ENCODE measurements at regions not wholly inside any gene's neighbourhood (a gene's known extent, or its start where the extent isn't known, plus 50 kb on each side); places are given as distances from the start of the nearest gene placed in this dataset.
"Not testable (repeated sequence)": the region's sequence is repeated elsewhere in the genome, so short reads cannot be mapped to it uniquely, and the experiment has no call there.

DNA sequence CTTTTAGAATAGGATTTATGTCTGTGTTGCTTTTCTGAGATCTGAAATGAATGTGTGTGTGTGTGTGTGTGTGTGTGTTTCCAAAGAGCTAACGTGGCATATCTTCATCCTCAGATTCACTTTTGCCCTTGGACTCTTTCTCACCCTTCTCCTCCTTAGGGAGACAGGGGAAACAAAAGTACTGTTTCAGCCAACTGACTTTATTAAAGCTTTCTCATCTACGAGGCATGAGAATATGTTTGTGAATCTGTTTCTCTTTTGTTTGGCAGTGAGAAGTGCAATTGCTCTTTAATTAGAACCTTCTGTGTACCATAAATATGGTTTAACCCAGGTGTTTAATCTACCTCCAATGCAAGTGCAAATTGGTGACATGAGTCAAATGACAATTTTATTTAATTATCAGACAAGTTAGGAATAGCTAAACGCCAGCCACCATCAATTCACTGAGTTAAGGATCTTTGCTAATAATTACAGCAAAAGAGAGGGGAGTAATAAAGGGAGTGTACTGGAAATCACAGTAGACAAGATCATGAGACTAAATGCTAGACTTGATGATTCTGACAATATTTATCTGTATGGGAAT is 186.4 kb upstream of the COL3A1 start:
- no peaks in the 10 kb centered on the region for H3K36me3 ChIP-seq (replicated peaks; ENCODE audit: control insufficient read depth, insufficient read depth, low read length)
- no peaks in the 10 kb centered on the region for H3K27me3 ChIP-seq (ENCODE audit: control insufficient read depth, insufficient read depth, low read length)
- DNase-seq = no peak
- H3K4me3 ChIP-seq (ENCODE audit: insufficient read depth, low read depth, low read length) = no peak overlapping the region

DNA sequence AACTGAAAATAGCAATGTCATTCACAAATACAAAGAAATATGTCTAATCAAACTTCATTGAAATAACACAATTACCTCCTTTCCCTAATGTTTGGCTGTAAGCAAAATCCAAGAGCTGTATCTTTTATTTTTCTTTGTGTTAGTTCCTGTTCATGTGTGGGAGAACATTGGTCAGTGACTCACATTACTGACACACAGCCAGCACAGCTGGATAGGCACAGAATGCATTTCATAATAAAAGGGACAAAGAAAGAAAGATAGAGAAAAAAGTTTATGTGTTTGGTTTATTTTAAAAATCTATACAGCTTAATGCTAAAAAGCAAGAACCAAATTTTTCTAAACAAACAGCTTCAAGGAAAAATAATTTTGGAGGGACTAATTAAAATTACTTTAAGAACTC is 185.6 kb upstream of the COL3A1 start:
- DNase-seq = no peak

DNA sequence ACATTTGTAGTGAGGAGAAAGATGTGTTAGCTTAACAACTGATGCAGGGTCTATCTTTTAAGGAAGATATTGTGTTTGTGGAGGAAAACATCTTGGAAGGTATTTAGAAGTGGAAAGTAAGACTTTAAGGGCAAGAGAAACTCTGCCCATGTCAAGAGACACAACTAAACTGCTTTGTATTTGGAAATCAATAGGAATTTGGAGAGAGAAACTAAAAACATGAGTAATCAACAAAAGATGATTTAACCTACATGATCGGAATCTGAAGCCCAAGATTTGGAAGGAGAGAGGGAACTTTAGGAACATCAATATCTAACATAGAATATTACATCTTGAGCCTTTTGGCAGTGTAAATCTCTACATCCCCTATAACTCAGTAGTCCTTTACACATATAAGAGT is 184.2 kb upstream of the COL3A1 start:
- no peak for DNase-seq
- Histone ChIP-seq H3K4me3 (ENCODE audit: insufficient read depth, low read depth, low read length) (no peak overlapping the region), H3K27me3 (ENCODE audit: control insufficient read depth, insufficient read depth, low read length) (no peaks in the 10 kb centered on the region), H3K36me3 (replicated peaks; ENCODE audit: control insufficient read depth, insufficient read depth, low read length) (no peaks in the 10 kb centered on the region)

More for the DNA sequence above, 185.6 kb upstream of the COL3A1 start:
- no peak overlapping the region for H3K4me3 ChIP-seq (ENCODE audit: insufficient read depth, low read depth, low read length)
- no peaks in the 10 kb centered on the region for H3K27me3 ChIP-seq (ENCODE audit: control insufficient read depth, insufficient read depth, low read length)
- H3K36me3 ChIP-seq (replicated peaks; ENCODE audit: control insufficient read depth, insufficient read depth, low read length) = no peaks in the 10 kb centered on the region

DNA sequence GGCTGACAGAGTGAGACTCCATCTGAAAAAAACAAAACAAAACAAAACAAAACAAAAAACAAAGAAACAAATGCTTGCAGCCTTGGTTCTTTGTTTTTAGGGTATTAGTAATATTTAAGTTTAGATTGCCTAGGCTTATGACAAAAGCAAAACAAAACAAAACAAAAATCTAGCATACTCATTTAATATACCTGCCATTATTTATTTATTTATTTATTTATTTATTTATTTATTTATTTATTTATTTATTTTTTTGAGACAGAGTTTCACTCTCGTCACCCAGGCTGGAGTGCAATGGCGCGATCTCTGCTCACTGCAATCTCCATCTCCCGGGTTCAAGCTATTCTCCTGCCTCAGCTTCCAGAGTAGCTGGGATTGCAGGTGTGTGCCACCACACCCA is 179.7 kb upstream of the COL3A1 start:
- not testable (repeated sequence) for H3K27me3 ChIP-seq (ENCODE audit: control insufficient read depth, insufficient read depth, low read length); H3K36me3 ChIP-seq (replicated peaks; ENCODE audit: control insufficient read depth, insufficient read depth, low read length); DNase-seq; H3K4me3 ChIP-seq (ENCODE audit: insufficient read depth, low read depth, low read length)

DNA sequence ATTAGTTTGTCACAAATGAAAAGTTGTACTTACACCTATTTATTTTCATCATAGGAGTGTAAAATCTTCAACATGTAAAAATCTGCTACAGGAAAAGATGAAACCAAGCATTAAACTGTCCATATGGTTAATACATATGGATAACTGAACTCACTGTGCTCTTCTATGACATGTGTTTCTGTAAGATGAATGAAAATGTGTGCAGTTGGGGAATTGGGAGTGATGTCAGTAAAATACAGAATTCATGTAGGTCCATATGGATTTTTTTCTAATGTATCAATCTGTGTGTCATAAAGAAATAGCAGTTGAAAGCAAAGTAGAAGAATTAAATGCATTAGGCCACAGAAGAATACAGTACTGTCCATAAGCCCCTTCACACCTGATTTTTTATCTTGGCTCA is 178.4 kb upstream of the COL3A1 start:
- no peaks in the 10 kb centered on the region for H3K36me3 ChIP-seq (replicated peaks; ENCODE audit: control insufficient read depth, insufficient read depth, low read length)
- no peak for DNase-seq
- H3K27me3 ChIP-seq (ENCODE audit: control insufficient read depth, insufficient read depth, low read length) = no peaks in the 10 kb centered on the region
- no peak overlapping the region for H3K4me3 ChIP-seq (ENCODE audit: insufficient read depth, low read depth, low read length)

DNA sequence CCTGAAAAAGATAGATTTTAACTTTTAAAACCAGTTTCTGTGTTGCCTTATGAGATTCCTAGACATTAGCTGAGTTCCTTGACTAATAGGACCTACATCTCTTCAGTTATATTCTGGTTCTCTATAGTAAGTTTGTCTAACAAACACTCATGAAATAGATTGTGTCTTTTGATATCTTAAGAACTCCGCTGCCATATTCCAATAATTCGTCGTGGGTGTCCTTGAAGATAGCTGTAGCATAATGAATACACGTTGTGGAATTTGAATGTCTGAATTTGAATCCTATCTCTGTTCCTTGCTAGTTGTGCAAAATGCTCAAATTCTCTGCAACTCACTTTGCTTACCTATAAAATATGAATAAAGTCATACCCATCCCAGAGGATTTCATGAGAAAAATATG is 176.8 kb upstream of the COL3A1 start:
- no peaks in the 10 kb centered on the region for H3K27me3 ChIP-seq (ENCODE audit: control insufficient read depth, insufficient read depth, low read length)
- no peak overlapping the region for H3K4me3 ChIP-seq (ENCODE audit: insufficient read depth, low read depth, low read length)
- DNase-seq = no peak
- H3K36me3 ChIP-seq (replicated peaks; ENCODE audit: control insufficient read depth, insufficient read depth, low read length) = no peaks in the 10 kb centered on the region

DNA sequence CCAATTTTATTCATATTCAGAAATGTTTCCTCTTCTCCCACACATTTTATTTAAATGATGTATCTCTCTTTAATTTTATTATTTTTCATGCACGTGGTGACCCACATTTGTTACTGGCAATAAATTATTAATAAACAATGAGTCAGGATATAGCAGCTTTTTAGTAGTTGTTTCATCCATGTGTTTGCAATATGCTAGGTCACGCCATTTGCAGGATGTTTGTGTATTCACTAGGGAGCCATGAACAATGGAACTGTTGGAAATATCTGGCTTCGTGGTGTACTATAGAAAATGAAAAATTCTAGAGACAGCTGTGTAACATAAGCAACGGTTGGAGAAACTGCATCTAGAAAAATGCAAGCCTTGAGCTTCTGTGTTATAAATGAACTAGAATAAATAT is 176.0 kb upstream of the COL3A1 start:
- Histone ChIP-seq H3K27me3 (ENCODE audit: control insufficient read depth, insufficient read depth, low read length) (no peaks in the 10 kb centered on the region), H3K36me3 (replicated peaks; ENCODE audit: control insufficient read depth, insufficient read depth, low read length) (no peaks in the 10 kb centered on the region), H3K4me3 (ENCODE audit: insufficient read depth, low read depth, low read length) (no peak overlapping the region)
- DNase-seq = no peak

DNA sequence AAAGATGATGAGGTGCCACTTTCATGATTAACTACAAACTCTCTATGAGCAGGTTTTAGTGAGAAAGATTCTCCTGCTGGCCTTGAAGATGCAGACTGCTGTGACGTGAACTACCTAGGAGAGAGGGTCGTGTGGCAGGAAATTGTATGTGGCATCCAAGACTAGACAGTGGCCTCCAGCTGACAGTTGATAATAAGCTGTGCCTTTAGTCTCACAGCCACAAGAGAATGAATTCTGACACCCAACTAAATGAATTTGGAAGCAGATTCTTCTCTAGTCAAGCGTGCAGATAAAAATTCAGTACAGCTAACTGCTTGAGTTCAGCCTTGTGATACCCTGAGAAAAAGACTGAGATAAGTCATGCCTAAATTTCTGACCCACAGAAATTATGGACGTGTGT is 169.0 kb upstream of the COL3A1 start:
- H3K27me3 ChIP-seq (ENCODE audit: control insufficient read depth, insufficient read depth, low read length) = no peaks in the 10 kb centered on the region
- no peaks in the 10 kb centered on the region for H3K36me3 ChIP-seq (replicated peaks; ENCODE audit: control insufficient read depth, insufficient read depth, low read length)
- H3K4me3 ChIP-seq (ENCODE audit: insufficient read depth, low read depth, low read length) = no peak overlapping the region
- no peak for DNase-seq

DNA sequence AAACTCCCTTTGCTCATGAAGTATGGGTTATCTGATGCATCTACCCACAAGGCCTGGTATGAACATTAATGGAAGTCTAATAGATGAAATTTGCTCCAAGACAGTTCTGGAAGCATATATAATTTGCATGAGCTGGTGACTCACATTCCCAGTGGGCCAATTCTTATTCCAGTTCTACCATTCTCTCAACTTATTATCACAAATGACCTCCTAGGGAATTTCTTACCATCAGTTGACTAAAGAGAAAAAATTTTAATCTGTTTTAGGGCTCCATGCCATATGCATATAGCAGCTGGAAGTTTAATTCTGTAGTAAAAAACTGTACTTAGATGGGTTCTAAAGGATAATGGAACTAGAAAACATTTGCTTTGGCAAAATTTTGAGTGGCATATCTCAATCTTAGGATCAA is 165.2 kb upstream of the COL3A1 start:
- Histone ChIP-seq H3K27me3 (ENCODE audit: control insufficient read depth, insufficient read depth, low read length) (no peaks in the 10 kb centered on the region), H3K4me3 (ENCODE audit: insufficient read depth, low read depth, low read length) (no peak overlapping the region), H3K36me3 (replicated peaks; ENCODE audit: control insufficient read depth, insufficient read depth, low read length) (no peaks in the 10 kb centered on the region)
- no peak for DNase-seq

DNA sequence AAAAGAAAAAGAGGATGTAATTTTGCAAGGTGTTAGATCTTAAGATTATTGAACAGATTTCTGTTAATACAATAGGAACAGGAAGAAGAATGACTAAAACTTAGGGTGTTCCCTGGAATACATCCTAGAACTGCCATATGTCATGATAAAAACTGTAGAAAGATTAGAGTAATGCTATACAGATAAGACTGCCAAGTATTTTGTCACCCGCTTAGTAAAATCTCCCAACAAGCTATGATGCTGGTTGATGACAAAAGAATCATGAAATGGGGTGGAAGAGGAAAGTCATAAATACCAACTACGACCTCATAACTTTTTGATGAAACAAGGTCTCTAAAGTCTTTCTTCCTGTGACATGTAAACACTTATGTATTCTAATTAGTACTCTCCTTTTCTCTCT is 163.6 kb upstream of the COL3A1 start:
- DNase-seq = no peak
- Histone ChIP-seq H3K4me3 (ENCODE audit: insufficient read depth, low read depth, low read length) (no peak overlapping the region), H3K36me3 (replicated peaks; ENCODE audit: control insufficient read depth, insufficient read depth, low read length) (no peaks in the 10 kb centered on the region), H3K27me3 (ENCODE audit: control insufficient read depth, insufficient read depth, low read length) (no peaks in the 10 kb centered on the region)

DNA sequence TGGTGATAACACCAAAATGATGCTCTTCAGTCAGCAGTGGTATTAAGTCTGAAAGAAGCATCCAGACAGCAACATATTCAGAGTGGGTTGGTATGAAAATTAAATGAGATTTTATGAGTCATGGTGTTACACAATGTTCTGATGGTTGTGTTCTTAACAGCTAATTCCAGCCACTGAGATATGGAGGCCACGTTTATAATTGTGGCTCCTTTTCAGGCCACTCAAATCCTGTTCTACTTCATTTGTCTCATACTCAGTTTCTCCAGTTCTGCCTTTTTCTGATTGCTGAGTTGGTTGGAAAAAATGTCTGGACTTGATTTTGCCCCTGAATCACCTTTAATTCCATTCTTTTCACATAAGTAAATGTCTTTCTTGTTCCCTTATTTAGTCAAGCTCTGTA is 162.7 kb upstream of the COL3A1 start:
- no peak overlapping the region for H3K4me3 ChIP-seq (ENCODE audit: insufficient read depth, low read depth, low read length)
- no peaks in the 10 kb centered on the region for H3K27me3 ChIP-seq (ENCODE audit: control insufficient read depth, insufficient read depth, low read length)
- H3K36me3 ChIP-seq (replicated peaks; ENCODE audit: control insufficient read depth, insufficient read depth, low read length) = no peaks in the 10 kb centered on the region
- no peak for DNase-seq

DNA sequence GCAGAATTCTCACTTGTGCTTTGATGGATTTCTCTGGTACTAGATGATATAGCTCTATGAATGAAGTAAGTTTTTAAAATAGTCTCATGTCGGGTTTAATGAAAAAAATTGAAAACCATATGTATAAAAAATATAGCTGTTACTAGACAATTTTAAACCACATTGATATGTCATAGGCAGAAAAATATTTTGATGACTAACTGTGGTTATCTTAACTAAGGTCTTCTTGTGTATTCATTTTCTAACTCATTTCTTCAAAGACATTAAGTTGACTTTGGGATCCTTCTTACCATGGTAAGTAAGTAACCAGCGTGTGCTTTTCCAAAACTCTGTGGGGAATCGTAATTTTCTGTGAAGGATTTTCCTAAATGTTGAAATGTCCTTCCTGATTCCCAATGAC is 160.9 kb upstream of the COL3A1 start:
- Histone ChIP-seq H3K4me3 (ENCODE audit: insufficient read depth, low read depth, low read length) (no peak overlapping the region), H3K36me3 (replicated peaks; ENCODE audit: control insufficient read depth, insufficient read depth, low read length) (no peaks in the 10 kb centered on the region), H3K27me3 (ENCODE audit: control insufficient read depth, insufficient read depth, low read length) (no peaks in the 10 kb centered on the region)
- DNase-seq = no peak

DNA sequence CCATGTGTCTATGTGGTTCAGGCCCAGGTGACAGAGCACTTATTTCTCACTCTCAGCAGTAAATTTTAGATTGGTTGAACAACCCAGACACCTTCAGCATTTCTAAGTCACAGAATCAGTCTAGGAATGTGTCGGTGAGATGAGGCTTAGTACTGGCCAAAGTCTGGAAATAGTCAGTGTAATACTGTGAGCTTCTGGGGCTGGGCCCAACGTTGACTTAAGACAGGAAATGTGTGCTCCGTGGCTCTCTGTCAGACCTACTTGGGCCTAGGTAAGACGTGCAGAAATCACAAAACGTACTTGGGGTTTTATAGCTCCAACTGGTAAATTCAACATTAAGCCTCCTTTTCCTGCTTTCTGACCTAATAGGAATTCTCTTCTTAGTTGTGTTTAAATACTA is 160.3 kb upstream of the COL3A1 start:
- no peak overlapping the region for H3K4me3 ChIP-seq (ENCODE audit: insufficient read depth, low read depth, low read length)
- H3K27me3 ChIP-seq (ENCODE audit: control insufficient read depth, insufficient read depth, low read length) = no peaks in the 10 kb centered on the region
- DNase-seq = no peak
- no peaks in the 10 kb centered on the region for H3K36me3 ChIP-seq (replicated peaks; ENCODE audit: control insufficient read depth, insufficient read depth, low read length)

DNA sequence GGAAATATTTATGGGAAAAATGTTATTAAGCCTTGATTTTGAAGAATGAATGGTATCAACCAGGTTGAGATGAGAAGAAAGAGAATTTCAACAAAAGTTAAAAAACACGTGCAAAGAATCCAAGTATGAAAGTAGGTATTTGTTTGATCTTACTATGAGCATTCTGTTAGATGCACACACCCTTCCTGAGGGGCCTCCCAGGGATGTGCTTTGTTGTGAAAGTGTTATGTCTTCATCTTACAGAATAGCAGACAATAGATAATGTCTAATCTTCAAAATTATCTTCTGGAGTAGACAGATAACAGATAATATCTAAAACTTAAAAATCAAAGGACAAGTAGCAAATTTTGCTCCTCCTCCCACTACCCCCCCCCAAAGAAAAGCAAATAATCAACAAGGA is 155.2 kb upstream of the COL3A1 start:
- no peak for DNase-seq
- H3K27me3 ChIP-seq (ENCODE audit: control insufficient read depth, insufficient read depth, low read length) = no peaks in the 10 kb centered on the region
- H3K4me3 ChIP-seq (ENCODE audit: insufficient read depth, low read depth, low read length) = no peak overlapping the region
- H3K36me3 ChIP-seq (replicated peaks; ENCODE audit: control insufficient read depth, insufficient read depth, low read length) = no peaks in the 10 kb centered on the region

DNA sequence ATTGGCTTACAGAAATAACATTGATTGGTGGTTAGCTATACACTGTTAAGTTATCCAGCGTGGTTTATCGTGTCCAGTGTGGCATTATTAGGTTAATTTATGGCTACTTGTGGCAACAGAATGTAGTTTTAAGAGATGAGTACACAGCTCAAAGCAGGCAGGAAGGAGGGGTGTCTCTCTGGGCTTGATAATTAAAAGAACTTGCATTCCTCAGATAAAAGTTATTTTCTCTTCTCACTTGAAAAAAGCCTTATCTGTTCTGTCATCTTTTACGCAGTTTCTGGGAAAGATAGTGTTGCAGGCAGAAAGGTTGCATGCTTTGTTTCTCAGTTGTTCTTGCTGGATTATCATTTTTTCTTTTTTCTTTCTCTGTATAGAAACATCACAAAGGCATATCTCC is 154.4 kb upstream of the COL3A1 start:
- H3K27me3 ChIP-seq (ENCODE audit: control insufficient read depth, insufficient read depth, low read length) = no peaks in the 10 kb centered on the region
- H3K4me3 ChIP-seq (ENCODE audit: insufficient read depth, low read depth, low read length) = no peak overlapping the region
- no peak for DNase-seq

DNA sequence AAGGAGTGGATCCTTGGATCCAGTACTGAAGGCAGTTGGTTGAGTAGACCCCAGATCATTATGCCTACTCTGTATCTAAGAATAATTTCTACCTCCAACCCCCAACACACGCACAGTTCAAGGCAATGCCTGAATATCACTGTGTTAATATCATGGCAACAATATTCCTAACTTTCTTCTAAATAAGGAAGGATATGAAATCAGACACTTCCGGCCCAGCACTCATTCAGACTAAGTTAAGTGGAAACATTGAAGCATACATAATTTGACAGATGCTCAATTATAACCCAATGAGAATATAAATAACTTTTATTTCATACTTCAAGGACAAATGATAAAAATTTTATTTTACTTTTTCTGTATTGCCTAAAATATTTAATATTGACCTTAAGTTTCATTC is 153.6 kb upstream of the COL3A1 start:
- DNase-seq = no peak
- Histone ChIP-seq H3K36me3 (replicated peaks; ENCODE audit: control insufficient read depth, insufficient read depth, low read length) (no peaks in the 10 kb centered on the region), H3K4me3 (ENCODE audit: insufficient read depth, low read depth, low read length) (no peak overlapping the region), H3K27me3 (ENCODE audit: control insufficient read depth, insufficient read depth, low read length) (no peaks in the 10 kb centered on the region)

More for the DNA sequence above, 154.4 kb upstream of the COL3A1 start:
- no peaks in the 10 kb centered on the region for H3K36me3 ChIP-seq (replicated peaks; ENCODE audit: control insufficient read depth, insufficient read depth, low read length)

All from H7 (cell line).